ENCODE measurements at regions not wholly inside any gene's neighbourhood (a gene's known extent, or its start where the extent isn't known, plus 50 kb on each side); places are given as distances from the start of the nearest gene placed in this dataset.

DNA sequence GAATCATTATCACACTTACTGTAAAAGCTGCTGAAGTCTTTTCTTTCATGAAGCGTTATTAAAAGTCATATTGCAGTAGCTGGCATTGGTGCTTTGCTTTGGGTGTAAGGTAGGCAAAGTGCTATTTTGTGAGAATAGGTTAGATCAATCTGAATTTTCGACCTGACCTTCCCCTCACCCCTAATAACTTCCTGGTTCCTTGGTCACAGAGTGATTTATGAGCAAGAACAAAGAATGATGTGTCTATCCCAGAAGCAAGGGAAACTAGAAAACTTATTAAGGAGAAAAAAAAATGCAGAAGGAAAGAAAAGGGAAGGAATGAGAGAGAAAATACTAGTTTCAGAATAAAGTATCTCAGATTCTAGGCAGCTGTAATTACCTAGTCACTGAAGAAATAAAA is 163.1 kb upstream of the MEIS1 start:
- DNase-seq (ENCODE audit: low read depth), result no peak
- H3K4me3 ChIP-seq (ENCODE audit: low read depth, low read length), result no peak overlapping the region
- TF ChIP-seq MYC (IDR thresholded peaks at IDR 0.05; ENCODE audit: low read depth, low read length), result no peak
- TF ChIP-seq, protein P1, sequence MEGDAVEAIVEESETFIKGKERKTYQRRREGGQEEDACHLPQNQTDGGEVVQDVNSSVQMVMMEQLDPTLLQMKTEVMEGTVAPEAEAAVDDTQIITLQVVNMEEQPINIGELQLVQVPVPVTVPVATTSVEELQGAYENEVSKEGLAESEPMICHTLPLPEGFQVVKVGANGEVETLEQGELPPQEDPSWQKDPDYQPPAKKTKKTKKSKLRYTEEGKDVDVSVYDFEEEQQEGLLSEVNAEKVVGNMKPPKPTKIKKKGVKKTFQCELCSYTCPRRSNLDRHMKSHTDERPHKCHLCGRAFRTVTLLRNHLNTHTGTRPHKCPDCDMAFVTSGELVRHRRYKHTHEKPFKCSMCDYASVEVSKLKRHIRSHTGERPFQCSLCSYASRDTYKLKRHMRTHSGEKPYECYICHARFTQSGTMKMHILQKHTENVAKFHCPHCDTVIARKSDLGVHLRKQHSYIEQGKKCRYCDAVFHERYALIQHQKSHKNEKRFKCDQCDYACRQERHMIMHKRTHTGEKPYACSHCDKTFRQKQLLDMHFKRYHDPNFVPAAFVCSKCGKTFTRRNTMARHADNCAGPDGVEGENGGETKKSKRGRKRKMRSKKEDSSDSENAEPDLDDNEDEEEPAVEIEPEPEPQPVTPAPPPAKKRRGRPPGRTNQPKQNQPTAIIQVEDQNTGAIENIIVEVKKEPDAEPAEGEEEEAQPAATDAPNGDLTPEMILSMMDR (IDR thresholded peaks at IDR 0.05; ENCODE audit: low read depth, low read length), result no peak
- no peak for TF ChIP-seq POLR2A (IDR thresholded peaks at IDR 0.05; ENCODE audit: extremely low read depth, insufficient read length)
- TF ChIP-seq, protein P2, sequence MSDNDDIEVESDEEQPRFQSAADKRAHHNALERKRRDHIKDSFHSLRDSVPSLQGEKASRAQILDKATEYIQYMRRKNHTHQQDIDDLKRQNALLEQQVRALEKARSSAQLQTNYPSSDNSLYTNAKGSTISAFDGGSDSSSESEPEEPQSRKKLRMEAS (IDR thresholded peaks at IDR 0.05; ENCODE audit: low read depth, low read length), result no peak

DNA sequence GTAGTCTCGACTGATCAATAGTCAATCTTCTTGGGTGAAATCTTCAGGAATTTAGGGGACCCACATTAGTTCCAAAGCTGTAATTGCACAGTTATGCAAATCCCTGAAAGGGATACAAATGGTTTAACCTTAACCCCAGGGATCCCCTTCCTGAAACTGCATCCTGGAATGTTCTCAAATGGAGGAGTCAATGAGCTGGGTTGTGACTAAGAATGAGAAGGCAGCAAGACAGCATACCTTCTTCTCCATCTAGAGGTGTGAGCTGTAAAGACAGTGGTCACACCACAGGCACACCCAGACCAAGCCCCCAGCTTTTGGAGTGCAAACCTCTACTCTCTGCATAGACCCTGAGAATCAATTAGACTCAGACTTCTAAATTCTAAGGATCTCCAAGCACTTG is 164.7 kb upstream of the MEIS1 start:
- no peak overlapping the region for H3K4me3 ChIP-seq (ENCODE audit: low read depth, low read length)
- no peak for DNase-seq (ENCODE audit: low read depth)
- TF ChIP-seq, protein P2 (IDR thresholded peaks at IDR 0.05; ENCODE audit: low read depth, low read length), result no peak
- TF ChIP-seq POLR2A (IDR thresholded peaks at IDR 0.05; ENCODE audit: extremely low read depth, insufficient read length) (no peak), MYC (IDR thresholded peaks at IDR 0.05; ENCODE audit: low read depth, low read length) (no peak)
- TF ChIP-seq, protein P1 (IDR thresholded peaks at IDR 0.05; ENCODE audit: low read depth, low read length), result no peak

DNA sequence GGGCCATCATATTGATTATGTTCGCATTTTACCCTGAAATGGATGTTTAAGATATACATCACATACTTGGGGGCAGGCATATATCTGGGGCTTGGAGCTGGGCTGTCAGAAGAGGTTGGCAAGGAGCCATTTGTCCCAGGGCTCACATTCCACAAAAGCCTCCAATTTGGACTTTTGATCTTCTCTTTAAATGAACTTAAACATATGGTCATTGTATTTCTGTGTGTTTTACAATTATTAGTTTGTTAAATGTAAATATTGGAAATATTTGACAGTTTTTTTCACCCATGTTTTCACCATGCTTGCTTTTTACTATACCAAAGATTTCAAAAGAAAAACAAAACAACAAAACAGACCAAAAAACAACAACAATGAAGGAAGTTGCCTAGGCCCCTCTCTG is 165.8 kb upstream of the MEIS1 start:
- TF ChIP-seq, protein P1 (IDR thresholded peaks at IDR 0.05; ENCODE audit: low read depth, low read length), result no peak
- TF ChIP-seq, protein P2 (IDR thresholded peaks at IDR 0.05; ENCODE audit: low read depth, low read length), result no peak
- TF ChIP-seq POLR2A (IDR thresholded peaks at IDR 0.05; ENCODE audit: extremely low read depth, insufficient read length) (no peak), MYC (IDR thresholded peaks at IDR 0.05; ENCODE audit: low read depth, low read length) (no peak)
- no peak for DNase-seq (ENCODE audit: low read depth)
- no peak overlapping the region for H3K4me3 ChIP-seq (ENCODE audit: low read depth, low read length)

DNA sequence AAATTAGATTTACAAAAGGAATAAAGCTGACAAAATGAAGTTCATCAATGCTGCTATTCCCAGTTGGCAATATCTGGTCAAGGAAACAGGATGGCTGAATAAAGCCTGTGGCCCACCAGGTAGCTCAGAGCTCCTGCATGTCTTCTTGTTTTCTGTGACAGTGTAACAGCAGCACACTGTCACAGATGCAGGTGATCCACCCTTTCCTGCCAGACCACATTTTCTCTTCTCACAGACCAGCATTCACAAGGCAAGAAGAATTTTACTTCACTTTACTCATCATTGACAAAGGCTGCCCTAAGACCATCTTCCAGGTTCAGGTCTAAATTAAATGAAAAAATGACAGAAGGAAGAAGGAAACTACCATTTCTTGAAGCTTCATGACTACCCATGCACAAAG is 166.2 kb upstream of the MEIS1 start:
- TF ChIP-seq MYC (IDR thresholded peaks at IDR 0.05; ENCODE audit: low read depth, low read length) (no peak), POLR2A (IDR thresholded peaks at IDR 0.05; ENCODE audit: extremely low read depth, insufficient read length) (no peak)
- TF ChIP-seq, protein P2 (IDR thresholded peaks at IDR 0.05; ENCODE audit: low read depth, low read length), result no peak
- TF ChIP-seq, protein P1 (IDR thresholded peaks at IDR 0.05; ENCODE audit: low read depth, low read length), result no peak
- H3K4me3 ChIP-seq (ENCODE audit: low read depth, low read length), result no peak overlapping the region
- DNase-seq (ENCODE audit: low read depth), result no peak

DNA sequence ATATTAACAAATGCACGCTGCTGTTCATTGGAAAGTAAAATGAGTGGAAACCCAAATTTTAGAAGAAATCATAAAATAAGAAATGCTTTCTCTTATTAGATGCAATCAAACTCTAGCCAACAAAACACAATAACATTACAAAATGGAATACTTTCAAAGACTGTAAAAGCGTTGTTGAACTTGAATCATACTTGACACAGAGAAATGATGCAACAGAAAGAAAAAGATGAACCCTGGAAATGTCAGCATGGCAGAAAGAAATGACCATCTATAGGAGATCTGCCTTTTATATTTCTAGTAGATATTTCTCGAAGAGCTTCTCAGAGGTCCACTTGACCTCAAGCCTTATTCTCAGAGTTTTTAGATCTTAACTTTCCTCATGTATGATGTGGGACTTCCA is 170.6 kb upstream of the MEIS1 start:
- no peak for DNase-seq (ENCODE audit: low read depth)
- TF ChIP-seq MYC (IDR thresholded peaks at IDR 0.05; ENCODE audit: low read depth, low read length), result no peak
- no peak overlapping the region for H3K4me3 ChIP-seq (ENCODE audit: low read depth, low read length)

DNA sequence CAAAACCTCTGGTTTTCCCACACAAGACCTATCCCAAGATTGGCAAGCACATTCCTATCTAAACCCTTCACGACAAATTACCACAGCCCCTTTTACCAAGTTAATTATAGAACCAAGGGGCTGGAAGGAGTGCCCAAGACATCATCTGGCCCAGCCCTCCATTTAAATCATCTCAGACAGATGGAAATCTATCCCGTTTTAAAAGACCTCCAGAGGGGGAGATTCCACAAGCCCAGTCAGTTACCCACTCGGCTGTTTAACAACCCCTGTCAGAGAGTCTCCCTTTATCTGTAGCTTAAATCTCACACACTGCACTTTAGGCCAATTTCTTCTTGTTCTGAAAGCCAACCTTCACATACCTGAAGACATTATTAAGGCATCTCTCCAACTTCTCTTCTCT is 179.1 kb upstream of the MEIS1 start:
- DNase-seq (ENCODE audit: low read depth), result no peak
- TF ChIP-seq, protein P2 (IDR thresholded peaks at IDR 0.05; ENCODE audit: low read depth, low read length), result no peak
- TF ChIP-seq, protein P1 (IDR thresholded peaks at IDR 0.05; ENCODE audit: low read depth, low read length), result no peak
- TF ChIP-seq POLR2A (IDR thresholded peaks at IDR 0.05; ENCODE audit: extremely low read depth, insufficient read length) (no peak), MYC (IDR thresholded peaks at IDR 0.05; ENCODE audit: low read depth, low read length) (no peak)

More for the DNA sequence above, 179.1 kb upstream of the MEIS1 start:
- no peak overlapping the region for H3K4me3 ChIP-seq (ENCODE audit: low read depth, low read length)

Data from NB4 (cell line).